Effector memory CD8-positive, alpha-beta T cell (primary cell): ENCODE measurements at regions not wholly inside any gene's neighbourhood (a gene's known extent, or its start where the extent isn't known, plus 50 kb on each side); places are given as distances from the start of the nearest gene placed in this dataset.
"Not testable (repeated sequence)": the region's sequence is repeated elsewhere in the genome, so short reads cannot be mapped to it uniquely, and the experiment has no call there.

Source experiments
- ATAC-seq: fragments of 150-1000 bp; cut with Tn5 transposase; replicated peaks from 2 replicates; pipeline ENCODE4 v1.10.0; 2021; ENCODE audit warnings: mild to moderate bottlenecking, moderate library complexity
- DNase-seq, 3 experiments: peaks; one replicate each; pipeline ENCODE4 v3.0.0; 2021
- H3K27ac Mint-ChIP-seq, 2 donors: one replicate each; pipeline ENCODE4 v1.8.0; 2022; ENCODE audit warnings: mild to moderate bottlenecking in 2 of 2, mixed read lengths in 2 of 2, moderate library complexity in 2 of 2
- H3K27me3 Mint-ChIP-seq, 2 donors: one replicate each; pipeline ENCODE4 v1.8.0; 2022; ENCODE audit warnings: mixed read lengths in 2 of 2
- H3K36me3 Mint-ChIP-seq: one replicate; pipeline ENCODE4 v1.8.0; 2022; ENCODE audit warnings: mild to moderate bottlenecking, moderate library complexity, mixed read lengths; ENCODE audit not compliant: insufficient read depth
- H3K4me1 Mint-ChIP-seq, 2 donors: one replicate each; pipeline ENCODE4 v1.8.0; 2022; ENCODE audit warnings: low read depth in 2 of 2, mixed read lengths in 2 of 2
- H3K4me3 Mint-ChIP-seq, 2 donors: one replicate each; pipeline ENCODE4 v1.8.0; 2022; ENCODE audit warnings: mild to moderate bottlenecking in 2 of 2, mixed read lengths in 2 of 2, moderate library complexity in 2 of 2
- H3K9me3 Mint-ChIP-seq, 2 donors: one replicate each; pipeline ENCODE4 v1.8.0; 2022; ENCODE audit warnings: mixed read lengths in 2 of 2

GRCh38 chr15:47903368-47903767, 186.1 kb downstream of the SEMA6D start:
- H3K27ac Mint-ChIP-seq: no peak overlapping the region

DNA sequence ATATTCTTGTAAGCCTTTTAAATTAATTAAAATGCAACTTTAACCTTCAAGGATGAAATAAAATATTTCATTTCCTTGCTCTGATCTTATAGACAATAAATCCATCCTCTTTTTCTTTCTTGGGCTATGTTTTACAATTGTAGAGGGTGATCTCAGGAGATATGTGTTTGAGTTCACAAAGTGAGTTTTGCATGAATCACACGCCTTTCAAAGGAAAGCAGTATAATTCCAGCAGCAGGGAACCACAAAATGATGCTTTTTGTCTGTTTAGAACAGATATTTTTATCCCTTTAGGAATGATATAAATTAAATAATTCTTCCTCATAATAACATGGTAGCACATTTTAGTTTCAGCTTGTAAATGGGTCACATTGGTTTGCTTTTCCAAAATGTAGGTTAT, 191.2 kb downstream of the SEMA6D start:
- H3K27me3 Mint-ChIP-seq: no peaks in the 10 kb centered on the region
- H3K36me3 Mint-ChIP-seq: no peaks in the 10 kb centered on the region
- H3K4me1 Mint-ChIP-seq: no peaks in the 10 kb centered on the region
- H3K9me3 Mint-ChIP-seq: peaks cover 5 to 12% of the 10 kb centered on the region in 2 donors
- H3K4me3 Mint-ChIP-seq: no peak overlapping the region
- DNase-seq (no peak), ATAC-seq (no peak)
- no peak overlapping the region for H3K27ac Mint-ChIP-seq

More at GRCh38 chr15:47903368-47903767, 186.1 kb downstream of the SEMA6D start:
- Mint-ChIP-seq H3K9me3 (peaks cover 8 to 12% of the 10 kb centered on the region in 2 donors), H3K36me3 (no peaks in the 10 kb centered on the region), H3K4me3 (no peak overlapping the region), H3K27me3 (no peaks in the 10 kb centered on the region), H3K4me1 (no peaks in the 10 kb centered on the region)
- no peak for DNase-seq
- no peak for ATAC-seq

DNA sequence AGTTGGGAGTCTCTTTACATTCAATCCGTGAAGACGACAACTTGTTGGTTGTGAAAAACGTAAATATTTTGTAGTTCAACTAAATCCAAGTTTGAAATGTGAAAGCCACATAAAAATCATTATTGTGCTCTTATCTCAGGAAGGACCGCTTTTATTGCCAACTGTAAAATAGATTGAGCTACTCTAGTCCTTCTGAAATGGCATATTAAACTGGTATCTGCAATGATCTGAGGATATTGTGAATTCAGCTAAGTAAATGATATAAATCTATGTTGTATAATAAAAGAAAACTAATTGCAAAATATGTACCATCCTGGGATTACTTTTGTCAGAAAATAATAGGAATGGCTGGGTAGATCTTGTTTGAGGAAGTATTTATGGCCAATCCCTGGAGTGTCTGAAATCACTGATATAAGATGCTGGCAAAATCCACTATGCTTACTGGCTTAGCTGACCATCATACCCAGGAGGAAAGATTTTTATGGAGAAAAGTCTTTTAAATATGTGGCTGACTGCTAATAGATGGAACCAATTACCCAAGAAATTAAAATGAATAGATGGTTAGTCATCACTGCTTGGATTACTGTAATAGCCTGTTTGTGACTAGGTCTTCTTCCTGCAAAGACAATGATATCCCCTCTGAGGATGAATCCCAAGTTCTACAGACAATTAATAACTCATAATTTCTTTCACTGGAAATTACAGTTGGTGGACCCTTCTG, 191.8 kb downstream of the SEMA6D start:
- Mint-ChIP-seq H3K4me1 (no peaks in the 10 kb centered on the region), H3K36me3 (no peaks in the 10 kb centered on the region), H3K27ac (no peak overlapping the region), H3K4me3 (no peak overlapping the region), H3K27me3 (no peaks in the 10 kb centered on the region), H3K9me3 (peaks cover 2 to 6% of the 10 kb centered on the region in 2 donors)
- ATAC-seq (no peak), DNase-seq (no peak)

DNA sequence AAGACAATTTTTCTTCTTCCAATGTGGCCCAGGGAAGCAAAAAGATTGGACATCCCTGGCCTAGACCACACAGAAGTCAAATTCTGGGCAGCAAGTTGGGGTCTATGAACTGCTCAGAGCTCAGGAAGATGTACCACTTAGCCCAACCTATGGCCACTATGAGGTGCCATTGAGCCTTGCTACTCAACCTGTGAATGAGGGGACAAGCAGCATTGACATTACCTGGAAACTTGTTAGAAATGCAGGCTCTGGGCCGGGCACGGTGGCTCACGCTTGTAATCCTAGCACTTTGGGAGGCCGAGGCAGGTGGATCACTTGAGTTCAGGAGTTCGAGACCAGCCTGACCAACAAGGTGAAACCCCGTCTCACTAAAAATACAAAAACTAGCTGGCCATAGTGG, 195.6 kb downstream of the SEMA6D start:
- ATAC-seq, H3K4me1 Mint-ChIP-seq, H3K4me3 Mint-ChIP-seq, H3K9me3 Mint-ChIP-seq, H3K36me3 Mint-ChIP-seq, DNase-seq, H3K27ac Mint-ChIP-seq, H3K27me3 Mint-ChIP-seq: not testable (repeated sequence)

DNA sequence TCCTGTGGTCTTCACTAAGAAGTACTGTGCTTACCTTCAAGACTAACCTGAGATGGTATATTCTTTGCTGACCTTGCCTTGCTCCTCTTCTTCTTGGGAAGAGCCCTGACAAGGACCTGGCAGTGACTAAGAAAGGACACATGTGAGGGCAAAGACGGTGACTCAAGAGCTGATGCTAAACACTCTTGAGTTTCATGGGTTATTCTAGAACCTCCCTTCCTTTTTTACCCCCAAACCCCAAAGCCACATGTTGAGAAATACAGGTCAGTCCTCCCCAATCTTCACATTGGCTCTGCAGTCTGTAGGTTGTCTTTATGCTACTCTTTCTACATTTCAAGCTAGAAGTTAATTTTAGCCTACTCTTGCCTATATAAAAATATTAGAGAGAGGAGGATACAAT, 200.6 kb downstream of the SEMA6D start:
- peaks cover 0 to 3% of the 10 kb centered on the region in 2 donors for H3K9me3 Mint-ChIP-seq
- H3K27ac Mint-ChIP-seq: no peak overlapping the region
- no peak for ATAC-seq
- no peak for DNase-seq
- H3K4me3 Mint-ChIP-seq: no peak overlapping the region
- peaks cover 2% of the 10 kb centered on the region for H3K36me3 Mint-ChIP-seq
- H3K4me1 Mint-ChIP-seq: no peaks in the 10 kb centered on the region
- H3K27me3 Mint-ChIP-seq: no peaks in the 10 kb centered on the region

- DNase-seq: no peak
- Mint-ChIP-seq H3K36me3 (peaks cover 2% of the 10 kb centered on the region), H3K27me3 (no peaks in the 10 kb centered on the region), H3K4me3 (no peak overlapping the region), H3K27ac (no peak overlapping the region), H3K4me1 (no peaks in the 10 kb centered on the region), H3K9me3 (peaks cover 0 to 3% of the 10 kb centered on the region in 2 donors)
- no peak for ATAC-seq
Observed at GRCh38 chr15:47918877-47919276, 201.6 kb downstream of the SEMA6D start.

- no peak overlapping the region for H3K27ac Mint-ChIP-seq
- DNase-seq (no peak), ATAC-seq (no peak)
- no peaks in the 10 kb centered on the region for H3K27me3 Mint-ChIP-seq
- H3K4me3 Mint-ChIP-seq: no peak overlapping the region
- H3K36me3 Mint-ChIP-seq: no peaks in the 10 kb centered on the region
- no peaks in the 10 kb centered on the region for H3K4me1 Mint-ChIP-seq
- peaks cover 0 to 8% of the 10 kb centered on the region in 2 donors for H3K9me3 Mint-ChIP-seq
Observed at GRCh38 chr15:47924381-47924780, 196.4 kb upstream of the SLC24A5 start.

- no peaks in the 10 kb centered on the region for H3K36me3 Mint-ChIP-seq
- H3K4me1 Mint-ChIP-seq: no peaks in the 10 kb centered on the region
- no peak overlapping the region for H3K27ac Mint-ChIP-seq
- DNase-seq (no peak), ATAC-seq (no peak)
- no peaks in the 10 kb centered on the region for H3K27me3 Mint-ChIP-seq
- no peak overlapping the region for H3K4me3 Mint-ChIP-seq
- peaks cover 5 to 15% of the 10 kb centered on the region in 2 donors for H3K9me3 Mint-ChIP-seq
Observed at GRCh38 chr15:47929138-47929803, 191.5 kb upstream of the SLC24A5 start.

GRCh38 chr15:47932261-47932660, 188.5 kb upstream of the SLC24A5 start:
- Mint-ChIP-seq H3K4me1 (no peaks in the 10 kb centered on the region), H3K27me3 (no peaks in the 10 kb centered on the region), H3K4me3 (no peak overlapping the region), H3K27ac (no peak overlapping the region), H3K36me3 (no peaks in the 10 kb centered on the region), H3K9me3 (peaks cover 8 to 16% of the 10 kb centered on the region in 2 donors)
- ATAC-seq (no peak), DNase-seq (no peak)

GRCh38 chr15:47932951-47933641, 187.7 kb upstream of the SLC24A5 start:
- H3K4me3 Mint-ChIP-seq: no peak overlapping the region
- H3K36me3 Mint-ChIP-seq: no peaks in the 10 kb centered on the region
- H3K9me3 Mint-ChIP-seq: peaks cover 8 to 16% of the 10 kb centered on the region in 2 donors
- no peak for ATAC-seq
- no peak overlapping the region for H3K27ac Mint-ChIP-seq
- DNase-seq: no peak
- H3K27me3 Mint-ChIP-seq: no peaks in the 10 kb centered on the region
- no peaks in the 10 kb centered on the region for H3K4me1 Mint-ChIP-seq

DNA sequence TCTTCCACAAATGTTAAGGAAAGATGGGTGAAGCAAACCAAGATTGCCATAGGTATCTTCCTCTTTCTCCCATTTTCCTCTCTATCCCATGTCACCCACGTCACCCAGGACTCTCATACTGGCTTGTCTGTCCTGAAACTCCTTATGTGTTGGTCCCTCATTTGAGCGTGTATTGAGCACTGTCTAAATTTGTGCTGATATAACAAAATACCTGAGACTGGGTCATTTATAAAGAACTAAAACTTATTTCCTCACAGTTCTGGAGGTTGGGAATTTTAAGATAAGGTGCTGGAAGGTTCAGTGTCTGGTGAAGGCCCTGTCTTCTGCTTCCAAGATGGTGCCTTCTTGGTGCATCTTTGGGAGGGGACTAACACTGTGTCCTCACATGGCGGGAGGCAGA, 186.9 kb upstream of the SLC24A5 start:
- Mint-ChIP-seq H3K4me3 (no peak overlapping the region), H3K9me3 (peaks cover 8 to 16% of the 10 kb centered on the region in 2 donors)
- DNase-seq: no peak

GRCh38 chr15:47934342-47934741, 186.4 kb upstream of the SLC24A5 start:
- no peak for ATAC-seq
- H3K9me3 Mint-ChIP-seq: peaks cover 8 to 16% of the 10 kb centered on the region in 2 donors
- no peak overlapping the region for H3K4me3 Mint-ChIP-seq
- H3K27me3 Mint-ChIP-seq: no peaks in the 10 kb centered on the region
- H3K27ac Mint-ChIP-seq: no peak overlapping the region
- no peaks in the 10 kb centered on the region for H3K36me3 Mint-ChIP-seq
- H3K4me1 Mint-ChIP-seq: no peaks in the 10 kb centered on the region
- DNase-seq: no peak

More for the DNA sequence above, 186.9 kb upstream of the SLC24A5 start:
- H3K4me1 Mint-ChIP-seq: no peaks in the 10 kb centered on the region
- ATAC-seq: no peak
- H3K27ac Mint-ChIP-seq: no peak overlapping the region
- H3K27me3 Mint-ChIP-seq: no peaks in the 10 kb centered on the region
- H3K36me3 Mint-ChIP-seq: no peaks in the 10 kb centered on the region

DNA sequence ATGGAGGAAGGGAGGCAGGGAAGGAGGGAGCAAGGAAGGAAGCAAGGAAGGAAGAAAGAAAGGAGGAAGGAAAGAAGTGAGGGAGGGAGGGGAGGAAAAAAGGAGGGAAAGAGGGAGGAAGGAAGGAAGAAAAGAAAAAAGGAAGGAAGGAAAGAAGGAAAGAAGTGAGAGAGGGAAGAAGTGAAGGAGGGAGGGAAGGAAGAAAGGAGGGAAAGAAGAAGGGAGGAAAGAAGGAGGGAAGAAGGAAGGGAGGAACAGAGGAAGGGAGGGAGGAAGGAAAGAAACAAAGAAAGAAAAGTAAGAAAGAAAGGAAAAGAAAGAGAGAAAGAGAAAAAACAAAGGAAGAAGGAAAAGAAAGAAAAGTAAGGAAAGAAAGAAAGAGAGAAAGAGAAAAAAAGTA, 183.0 kb upstream of the SLC24A5 start:
- Mint-ChIP-seq H3K4me3 (no peak overlapping the region), H3K27me3 (no peaks in the 10 kb centered on the region), H3K36me3 (no peaks in the 10 kb centered on the region), H3K27ac (no peak overlapping the region), H3K4me1 (no peaks in the 10 kb centered on the region), H3K9me3 (peaks cover 4 to 9% of the 10 kb centered on the region in 2 donors)
- ATAC-seq (no peak), DNase-seq (no peak)
